GM20000 (cell line): ENCODE measurements at regions not wholly inside any gene's neighbourhood (a gene's known extent, or its start where the extent isn't known, plus 50 kb on each side); places are given as distances from the start of the nearest gene placed in this dataset.

Experiments used
- DNase-seq: peaks from one replicate; pipeline ENCODE4 v3.0.0; 2012; ENCODE audit warnings: low spot score
- CTCF ChIP-seq: IDR thresholded peaks from 2 replicates; pipeline ENCODE4 v1.5.1; 2012; ENCODE audit warnings: mild to moderate bottlenecking, control low read depth; ENCODE audit errors: extremely low read depth, missing control alignments

GRCh38 chr2:226637383-226637782 is 162.2 kb downstream of the IRS1 start:
- no peak for TF ChIP-seq CTCF

GRCh38 chr2:226636586-226636985 is 163.0 kb downstream of the IRS1 start:
- no peak for DNase-seq
- TF ChIP-seq CTCF, result no peak

More at GRCh38 chr2:226637383-226637782, 162.2 kb downstream of the IRS1 start:
- DNase-seq, result no peak

GRCh38 chr2:226634943-226635604 is 164.5 kb downstream of the IRS1 start:
- no peak for DNase-seq
- no peak for TF ChIP-seq CTCF

- TF ChIP-seq CTCF, result no peak
These were observed 167.9 kb downstream of the IRS1 start for GRCh38 chr2:226631671-226632070.

GRCh38 chr2:226631187-226631586 is 168.4 kb downstream of the IRS1 start:
- DNase-seq, result no peak
- no peak for TF ChIP-seq CTCF

More at GRCh38 chr2:226631671-226632070, 167.9 kb downstream of the IRS1 start:
- no peak for DNase-seq

GRCh38 chr2:226625946-226626345 is 173.7 kb downstream of the IRS1 start:
- DNase-seq, result no peak
- TF ChIP-seq CTCF, result no peak

- DNase-seq, result no peak
- no peak for TF ChIP-seq CTCF
These were observed 175.8 kb downstream of the IRS1 start for GRCh38 chr2:226623587-226624368.
